ENCODE measurements at regions not wholly inside any gene's neighbourhood (a gene's known extent, or its start where the extent isn't known, plus 50 kb on each side); places are given as distances from the start of the nearest gene placed in this dataset.

DNA sequence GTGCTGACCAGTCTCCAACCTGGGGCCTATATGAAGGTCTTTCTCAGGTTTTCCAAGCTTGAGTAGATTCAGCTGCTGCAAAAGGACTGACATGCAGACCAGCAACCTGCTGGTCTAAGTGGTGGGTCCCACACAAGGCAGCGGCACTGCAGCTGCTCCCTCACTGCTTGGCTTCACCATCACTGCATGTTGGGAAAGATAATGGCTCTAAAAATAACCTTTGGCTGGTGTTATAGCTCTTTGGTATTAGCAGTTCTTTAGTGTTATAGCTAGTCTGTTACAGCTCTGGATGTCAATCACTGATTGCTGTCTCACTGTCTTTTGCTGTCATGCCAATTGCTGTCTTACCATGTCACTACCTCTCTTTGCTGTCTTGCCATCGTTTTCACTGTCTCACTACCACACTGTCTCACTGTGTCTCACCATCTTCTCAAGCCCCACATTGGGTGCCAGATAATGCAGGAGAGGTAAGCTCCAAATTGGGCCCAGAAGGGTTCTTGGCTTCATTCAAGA, 726.4 kb downstream of the TENT5A start:
- TF ChIP-seq, protein P1, sequence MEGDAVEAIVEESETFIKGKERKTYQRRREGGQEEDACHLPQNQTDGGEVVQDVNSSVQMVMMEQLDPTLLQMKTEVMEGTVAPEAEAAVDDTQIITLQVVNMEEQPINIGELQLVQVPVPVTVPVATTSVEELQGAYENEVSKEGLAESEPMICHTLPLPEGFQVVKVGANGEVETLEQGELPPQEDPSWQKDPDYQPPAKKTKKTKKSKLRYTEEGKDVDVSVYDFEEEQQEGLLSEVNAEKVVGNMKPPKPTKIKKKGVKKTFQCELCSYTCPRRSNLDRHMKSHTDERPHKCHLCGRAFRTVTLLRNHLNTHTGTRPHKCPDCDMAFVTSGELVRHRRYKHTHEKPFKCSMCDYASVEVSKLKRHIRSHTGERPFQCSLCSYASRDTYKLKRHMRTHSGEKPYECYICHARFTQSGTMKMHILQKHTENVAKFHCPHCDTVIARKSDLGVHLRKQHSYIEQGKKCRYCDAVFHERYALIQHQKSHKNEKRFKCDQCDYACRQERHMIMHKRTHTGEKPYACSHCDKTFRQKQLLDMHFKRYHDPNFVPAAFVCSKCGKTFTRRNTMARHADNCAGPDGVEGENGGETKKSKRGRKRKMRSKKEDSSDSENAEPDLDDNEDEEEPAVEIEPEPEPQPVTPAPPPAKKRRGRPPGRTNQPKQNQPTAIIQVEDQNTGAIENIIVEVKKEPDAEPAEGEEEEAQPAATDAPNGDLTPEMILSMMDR (IDR thresholded peaks at IDR 0.05; ENCODE audit: low read length) = no peak
- TF ChIP-seq EZH2 (IDR thresholded peaks at IDR 0.05; ENCODE audit: borderline replicate concordance, low read length) = no peak

Data from OCI-LY1 (cell line).